Peyer's patch (tissue), 4 donors: ENCODE measurements at regions not wholly inside any gene's neighbourhood (a gene's known extent, or its start where the extent isn't known, plus 50 kb on each side); places are given as distances from the start of the nearest gene placed in this dataset.

Experiments
- DNase-seq, 3 donors: peaks; one replicate each; pipeline ENCODE4 v3.0.0-alpha.2; 2017 to 2019
- H3K27ac ChIP-seq, 4 donors: fragments of 200-600 bp; sonication (generic); one replicate each; pipeline ENCODE4 v1.5.1; 2016 to 2019
- H3K27me3 ChIP-seq, 2 donors: fragments of 200-600 bp; sonication (generic); one replicate each; pipeline ENCODE4 v1.5.1; 2019
- H3K36me3 ChIP-seq, 3 donors: fragments of 200-600 bp; sonication (generic); one replicate each; pipeline ENCODE4 v1.5.1; 2016 to 2019
- H3K4me1 ChIP-seq, 4 donors: fragments of 200-600 bp; sonication (generic); one replicate each; pipeline ENCODE4 v1.5.1; 2016 to 2019
- H3K4me3 ChIP-seq, 4 donors: fragments of 200-600 bp; sonication (generic); 1 replicate in 3 of 4; 2 replicates in 1 of 4; pipeline ENCODE4 v1.5.1; 2016 to 2019; ENCODE audit warnings: mild to moderate bottlenecking in 1 of 4
- H3K9me3 ChIP-seq, 4 donors: fragments of 200-600 bp; sonication (generic); one replicate each; pipeline ENCODE4 v1.5.1; 2016 to 2019; ENCODE audit warnings: mild to moderate bottlenecking in 1 of 4
- CTCF ChIP-seq, 6 experiments: fragments of 450-650 bp in 4 of 6; fragments of 200-600 bp in 2 of 6; sonication (generic) in 1 of 6; IDR thresholded peaks; one replicate each; pipeline ENCODE4 v1.5.1; 2017 to 2019; ENCODE audit warnings: antibody characterized with exemption in 6 of 6, mild to moderate bottlenecking in 3 of 6, moderate library complexity in 1 of 6
- POLR2A ChIP-seq, 2 donors: fragments of 450-650 bp; IDR thresholded peaks; one replicate each; pipeline ENCODE4 v1.5.1; 2017; ENCODE audit warnings: antibody characterized with exemption in 2 of 2, mild to moderate bottlenecking in 2 of 2, moderate library complexity in 2 of 2

DNA sequence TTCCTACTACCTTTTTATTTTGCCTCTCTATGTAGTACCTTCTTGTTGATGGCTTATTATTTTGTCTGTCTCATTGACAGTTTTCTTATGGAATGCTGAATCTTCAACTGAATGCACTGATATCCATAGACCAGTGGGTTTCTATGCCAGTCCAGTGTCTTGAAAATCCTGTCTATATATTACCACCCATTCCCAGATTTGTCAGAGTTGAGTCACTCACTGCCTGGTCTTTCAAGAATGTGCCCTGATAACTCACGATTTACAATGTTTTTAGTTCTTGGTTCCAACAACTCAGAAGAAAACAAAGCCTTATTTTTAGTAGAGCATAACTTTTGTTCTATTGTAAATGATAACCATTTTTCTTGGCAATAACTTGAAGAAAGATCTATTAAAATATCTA is 606.0 kb upstream of the PITX2 start:
- no peak for DNase-seq
- Histone ChIP-seq H3K4me1 (no peaks in the 10 kb centered on the region), H3K27ac (no peak overlapping the region), H3K36me3 (no peaks in the 10 kb centered on the region), H3K4me3 (no peak overlapping the region), H3K9me3 (no peaks in the 10 kb centered on the region), H3K27me3 (no peaks in the 10 kb centered on the region)
- TF ChIP-seq POLR2A (IDR thresholded peaks at IDR 0.05): no peak
- TF ChIP-seq CTCF (IDR thresholded peaks at IDR 0.05): no peak

GRCh38 chr4:111230265-111230664 is 607.4 kb upstream of the PITX2 start:
- no peaks in the 10 kb centered on the region for H3K27me3 ChIP-seq
- H3K9me3 ChIP-seq: no peaks in the 10 kb centered on the region
- H3K4me1 ChIP-seq: no peaks in the 10 kb centered on the region
- H3K27ac ChIP-seq: no peak overlapping the region
- no peak for DNase-seq
- TF ChIP-seq POLR2A (IDR thresholded peaks at IDR 0.05) (no peak), CTCF (IDR thresholded peaks at IDR 0.05) (no peak)
- H3K36me3 ChIP-seq: no peaks in the 10 kb centered on the region
- no peak overlapping the region for H3K4me3 ChIP-seq

GRCh38 chr4:111231281-111231680 is 608.4 kb upstream of the PITX2 start:
- Histone ChIP-seq H3K4me3 (no peak overlapping the region), H3K4me1 (no peaks in the 10 kb centered on the region), H3K9me3 (no peaks in the 10 kb centered on the region), H3K27me3 (no peaks in the 10 kb centered on the region), H3K36me3 (no peaks in the 10 kb centered on the region), H3K27ac (no peak overlapping the region)
- TF ChIP-seq CTCF (IDR thresholded peaks at IDR 0.05) (no peak), POLR2A (IDR thresholded peaks at IDR 0.05) (no peak)
- DNase-seq: no peak

DNA sequence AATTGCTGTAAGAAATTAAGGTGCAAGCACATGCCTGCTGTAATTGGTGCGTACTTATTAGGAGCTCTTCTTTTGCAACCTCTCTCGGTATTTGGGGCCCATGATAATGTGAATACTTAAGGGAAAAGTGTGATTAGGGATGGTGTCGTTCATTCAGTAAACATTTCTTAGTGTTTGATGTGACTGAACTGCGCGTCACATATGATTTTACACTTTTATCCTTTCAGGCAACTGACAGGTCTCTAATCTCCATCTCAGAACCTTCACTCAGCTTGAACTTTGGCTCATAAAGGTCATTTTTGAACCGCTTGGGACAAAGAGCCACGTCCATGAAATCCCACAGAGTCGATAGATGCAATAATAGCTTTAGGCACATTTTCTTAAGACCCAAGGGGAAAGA is 612.1 kb upstream of the PITX2 start:
- H3K9me3 ChIP-seq: no peaks in the 10 kb centered on the region
- TF ChIP-seq CTCF (IDR thresholded peaks at IDR 0.05) (no peak), POLR2A (IDR thresholded peaks at IDR 0.05) (no peak)

GRCh38 chr4:111263836-111264235 is 641.0 kb upstream of the PITX2 start:
- no peak overlapping the region for H3K27ac ChIP-seq
- DNase-seq: no peak
- TF ChIP-seq POLR2A (IDR thresholded peaks at IDR 0.05) (no peak), CTCF (IDR thresholded peaks at IDR 0.05) (no peak)
- no peaks in the 10 kb centered on the region for H3K9me3 ChIP-seq
- H3K27me3 ChIP-seq: no peaks in the 10 kb centered on the region
- no peaks in the 10 kb centered on the region for H3K4me1 ChIP-seq
- no peaks in the 10 kb centered on the region for H3K36me3 ChIP-seq
- H3K4me3 ChIP-seq: no peak overlapping the region

More for the DNA sequence above, 612.1 kb upstream of the PITX2 start:
- no peaks in the 10 kb centered on the region for H3K27me3 ChIP-seq
- no peak overlapping the region for H3K4me3 ChIP-seq
- H3K36me3 ChIP-seq: no peaks in the 10 kb centered on the region
- H3K27ac ChIP-seq: no peak overlapping the region
- no peak for DNase-seq
- H3K4me1 ChIP-seq: no peaks in the 10 kb centered on the region

GRCh38 chr4:111266937-111267336 is 644.1 kb upstream of the PITX2 start:
- Histone ChIP-seq H3K27me3 (no peaks in the 10 kb centered on the region), H3K9me3 (no peaks in the 10 kb centered on the region), H3K4me1 (no peaks in the 10 kb centered on the region), H3K36me3 (no peaks in the 10 kb centered on the region), H3K4me3 (no peak overlapping the region), H3K27ac (no peak overlapping the region)
- TF ChIP-seq CTCF (IDR thresholded peaks at IDR 0.05): no peak
- no peak for TF ChIP-seq POLR2A (IDR thresholded peaks at IDR 0.05)
- DNase-seq: no peak
